Breast epithelium (tissue), 3 donors: ENCODE measurements at regions not wholly inside any gene's neighbourhood (a gene's known extent, or its start where the extent isn't known, plus 50 kb on each side); places are given as distances from the start of the nearest gene placed in this dataset.

Experiments used
- POLR2A ChIP-seq: fragments of 450-650 bp; IDR thresholded peaks from one replicate; pipeline ENCODE4 v1.6.1; 2016; ENCODE audit warnings: antibody characterized with exemption, mild to moderate bottlenecking, moderate library complexity
- TF ChIP-seq, protein P1 (sequence below), 3 donors: fragments of 450-650 bp; IDR thresholded peaks; one replicate each; pipeline ENCODE4 v1.5.1; 2016 to 2017; ENCODE audit warnings: antibody characterized with exemption in 3 of 3, mild to moderate bottlenecking in 3 of 3, moderate library complexity in 3 of 3

DNA sequence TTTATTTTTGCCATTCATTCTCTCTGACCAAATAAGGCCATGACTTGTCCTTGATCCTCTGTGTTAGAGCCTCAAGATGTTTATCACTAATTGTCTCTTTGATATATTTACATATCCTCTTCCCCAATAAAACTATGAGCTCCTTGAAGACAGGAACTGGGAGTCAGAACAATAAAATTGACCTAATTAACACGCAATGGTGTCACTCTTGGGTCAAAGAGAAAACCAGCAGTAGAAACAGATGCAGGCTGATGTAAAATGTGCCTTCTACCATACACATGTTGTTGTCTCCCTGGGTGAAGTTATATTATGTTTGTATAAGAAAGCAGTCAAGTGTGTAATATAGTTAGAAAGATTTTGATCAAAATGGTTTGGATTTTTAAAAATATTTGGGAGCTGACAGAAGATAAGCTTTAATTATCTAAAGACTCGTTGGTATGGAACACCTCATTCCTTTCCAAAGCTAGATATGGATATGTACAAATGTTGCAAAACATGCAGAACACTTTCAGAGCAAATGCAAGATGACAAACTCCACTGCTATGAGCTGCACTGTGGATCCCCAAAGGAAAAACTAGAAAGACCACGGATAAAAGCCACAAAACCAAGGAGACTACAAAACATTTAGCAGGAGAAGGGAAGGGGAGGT is 109.7 kb upstream of the STMND1 start:
- no peak for TF ChIP-seq POLR2A
- TF ChIP-seq, protein P1, sequence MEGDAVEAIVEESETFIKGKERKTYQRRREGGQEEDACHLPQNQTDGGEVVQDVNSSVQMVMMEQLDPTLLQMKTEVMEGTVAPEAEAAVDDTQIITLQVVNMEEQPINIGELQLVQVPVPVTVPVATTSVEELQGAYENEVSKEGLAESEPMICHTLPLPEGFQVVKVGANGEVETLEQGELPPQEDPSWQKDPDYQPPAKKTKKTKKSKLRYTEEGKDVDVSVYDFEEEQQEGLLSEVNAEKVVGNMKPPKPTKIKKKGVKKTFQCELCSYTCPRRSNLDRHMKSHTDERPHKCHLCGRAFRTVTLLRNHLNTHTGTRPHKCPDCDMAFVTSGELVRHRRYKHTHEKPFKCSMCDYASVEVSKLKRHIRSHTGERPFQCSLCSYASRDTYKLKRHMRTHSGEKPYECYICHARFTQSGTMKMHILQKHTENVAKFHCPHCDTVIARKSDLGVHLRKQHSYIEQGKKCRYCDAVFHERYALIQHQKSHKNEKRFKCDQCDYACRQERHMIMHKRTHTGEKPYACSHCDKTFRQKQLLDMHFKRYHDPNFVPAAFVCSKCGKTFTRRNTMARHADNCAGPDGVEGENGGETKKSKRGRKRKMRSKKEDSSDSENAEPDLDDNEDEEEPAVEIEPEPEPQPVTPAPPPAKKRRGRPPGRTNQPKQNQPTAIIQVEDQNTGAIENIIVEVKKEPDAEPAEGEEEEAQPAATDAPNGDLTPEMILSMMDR (IDR thresholded peaks at IDR 0.05): no peak
